ENCODE measurements at regions not wholly inside any gene's neighbourhood (a gene's known extent, or its start where the extent isn't known, plus 50 kb on each side); places are given as distances from the start of the nearest gene placed in this dataset.

GRCh38 chr5:133702791-133703770 is 90.7 kb upstream of the FSTL4 start:
- Mint-ChIP-seq H3K27ac (no peak overlapping the region), H3K36me3 (ENCODE audit: low read depth) (no peaks in the 10 kb centered on the region), H3K4me3 (no peak overlapping the region), H3K9me3 (no peaks in the 10 kb centered on the region), H3K4me1 (peaks cover under 1% of the 10 kb centered on the region), H3K27me3 (ENCODE audit: low read depth, poor library complexity) (peaks cover 29% of the 10 kb centered on the region)
- TF ChIP-seq CTCF (IDR thresholded peaks at IDR 0.05) = no peak
- no peak for DNase-seq

- H3K9me3 Mint-ChIP-seq = no peaks in the 10 kb centered on the region
- no peak for TF ChIP-seq CTCF (IDR thresholded peaks at IDR 0.05)
- no peaks in the 10 kb centered on the region for H3K36me3 Mint-ChIP-seq (ENCODE audit: low read depth)
- H3K27me3 Mint-ChIP-seq (ENCODE audit: low read depth, poor library complexity) = peaks cover 26% of the 10 kb centered on the region
- H3K4me3 Mint-ChIP-seq = no peak overlapping the region
- H3K4me1 Mint-ChIP-seq = no peaks in the 10 kb centered on the region
- no peak for DNase-seq
- no peak overlapping the region for H3K27ac Mint-ChIP-seq
Observed at GRCh38 chr5:133701871-133702270, 89.5 kb upstream of the FSTL4 start.

- Mint-ChIP-seq H3K27me3 (ENCODE audit: low read depth, poor library complexity) (peaks cover 27% of the 10 kb centered on the region), H3K4me1 (peaks cover 6% of the 10 kb centered on the region), H3K9me3 (no peaks in the 10 kb centered on the region), H3K4me3 (no peak overlapping the region), H3K36me3 (ENCODE audit: low read depth) (no peaks in the 10 kb centered on the region), H3K27ac (peak overlapping the region; percentile 66)
- DNase-seq = no peak
- no peak for TF ChIP-seq CTCF (IDR thresholded peaks at IDR 0.05)
Observed at GRCh38 chr5:133700251-133700650, 87.9 kb upstream of the FSTL4 start.

GRCh38 chr5:133698646-133699526 is 86.5 kb upstream of the FSTL4 start:
- no peak for TF ChIP-seq CTCF (IDR thresholded peaks at IDR 0.05)
- Mint-ChIP-seq H3K36me3 (ENCODE audit: low read depth) (no peaks in the 10 kb centered on the region), H3K27ac (no peak overlapping the region)

GRCh38 chr5:133698259-133698554 is 85.9 kb upstream of the FSTL4 start:
- DNase-seq = no peak
- H3K36me3 Mint-ChIP-seq (ENCODE audit: low read depth) = no peaks in the 10 kb centered on the region
- no peak overlapping the region for H3K27ac Mint-ChIP-seq
- peaks cover 30% of the 10 kb centered on the region for H3K27me3 Mint-ChIP-seq (ENCODE audit: low read depth, poor library complexity)
- no peak overlapping the region for H3K4me3 Mint-ChIP-seq
- H3K9me3 Mint-ChIP-seq = no peaks in the 10 kb centered on the region
- H3K4me1 Mint-ChIP-seq = peaks cover 6% of the 10 kb centered on the region
- no peak for TF ChIP-seq CTCF (IDR thresholded peaks at IDR 0.05)

More at GRCh38 chr5:133698646-133699526, 86.5 kb upstream of the FSTL4 start:
- Mint-ChIP-seq H3K27me3 (ENCODE audit: low read depth, poor library complexity) (peaks cover 33% of the 10 kb centered on the region), H3K4me1 (peaks cover 6% of the 10 kb centered on the region), H3K4me3 (no peak overlapping the region), H3K9me3 (no peaks in the 10 kb centered on the region)
- no peak for DNase-seq

Data from nephron progenitor cell (in vitro differentiated cells).